ENCODE measurements at regions not wholly inside any gene's neighbourhood (a gene's known extent, or its start where the extent isn't known, plus 50 kb on each side); places are given as distances from the start of the nearest gene placed in this dataset.
"Not testable (repeated sequence)": the region's sequence is repeated elsewhere in the genome, so short reads cannot be mapped to it uniquely, and the experiment has no call there.

- Histone ChIP-seq H3K4me3 (ENCODE audit: low read length in 2 of 2) (no peak overlapping the region), H3K36me3 (ENCODE audit: control insufficient read depth in 2 of 2, insufficient read depth in 2 of 2, low read length in 2 of 2) (no peaks in the 10 kb centered on the region), H3K27ac (ENCODE audit: low read depth in 2 of 2, low read length in 2 of 2) (no peak overlapping the region), H3K9ac (ENCODE audit: low read depth in 1 of 2, low read length in 2 of 2) (no peak overlapping the region), H3K4me1 (ENCODE audit: control insufficient read depth in 2 of 2, insufficient read depth in 2 of 2, low read length in 2 of 2) (no peaks in the 10 kb centered on the region), H3K27me3 (ENCODE audit: control insufficient read depth in 2 of 2, insufficient read depth in 2 of 2, low read length in 2 of 2) (no peaks in the 10 kb centered on the region), H3K9me3 (ENCODE audit: control insufficient read depth in 2 of 2, low read length in 2 of 2) (no peaks in the 10 kb centered on the region)
These were observed 1535.4 kb upstream of the ADGRL3 start for GRCh38 chr4:59664771-59665170.

GRCh38 chr4:59666645-59667044, 1533.5 kb upstream of the ADGRL3 start:
- no peaks in the 10 kb centered on the region for H3K36me3 ChIP-seq (ENCODE audit: control insufficient read depth in 2 of 2, insufficient read depth in 2 of 2, low read length in 2 of 2)
- no peak overlapping the region for H3K27ac ChIP-seq (ENCODE audit: low read depth in 2 of 2, low read length in 2 of 2)
- H3K4me1 ChIP-seq (ENCODE audit: control insufficient read depth in 2 of 2, insufficient read depth in 2 of 2, low read length in 2 of 2), result no peaks in the 10 kb centered on the region
- no peak overlapping the region for H3K9ac ChIP-seq (ENCODE audit: low read depth in 1 of 2, low read length in 2 of 2)
- no peak overlapping the region for H3K4me3 ChIP-seq (ENCODE audit: low read length in 2 of 2)
- H3K27me3 ChIP-seq (ENCODE audit: control insufficient read depth in 2 of 2, insufficient read depth in 2 of 2, low read length in 2 of 2), result no peaks in the 10 kb centered on the region
- H3K9me3 ChIP-seq (ENCODE audit: control insufficient read depth in 2 of 2, low read length in 2 of 2), result no peaks in the 10 kb centered on the region

- no peak overlapping the region for H3K27ac ChIP-seq (ENCODE audit: low read depth in 2 of 2, low read length in 2 of 2)
- no peaks in the 10 kb centered on the region for H3K27me3 ChIP-seq (ENCODE audit: control insufficient read depth in 2 of 2, insufficient read depth in 2 of 2, low read length in 2 of 2)
- H3K36me3 ChIP-seq (ENCODE audit: control insufficient read depth in 2 of 2, insufficient read depth in 2 of 2, low read length in 2 of 2), result no peaks in the 10 kb centered on the region
- H3K9me3 ChIP-seq (ENCODE audit: control insufficient read depth in 2 of 2, low read length in 2 of 2), result no peaks in the 10 kb centered on the region
- no peak overlapping the region for H3K9ac ChIP-seq (ENCODE audit: low read depth in 1 of 2, low read length in 2 of 2)
- H3K4me1 ChIP-seq (ENCODE audit: control insufficient read depth in 2 of 2, insufficient read depth in 2 of 2, low read length in 2 of 2), result no peaks in the 10 kb centered on the region
- H3K4me3 ChIP-seq (ENCODE audit: low read length in 2 of 2), result no peak overlapping the region
These were observed 1529.1 kb upstream of the ADGRL3 start for GRCh38 chr4:59671037-59671436.

GRCh38 chr4:59676389-59676788, 1523.7 kb upstream of the ADGRL3 start:
- Histone ChIP-seq H3K4me1 (ENCODE audit: control insufficient read depth in 2 of 2, insufficient read depth in 2 of 2, low read length in 2 of 2) (no peaks in the 10 kb centered on the region), H3K9me3 (ENCODE audit: control insufficient read depth in 2 of 2, low read length in 2 of 2) (no peaks in the 10 kb centered on the region), H3K9ac (ENCODE audit: low read depth in 1 of 2, low read length in 2 of 2) (no peak overlapping the region), H3K4me3 (ENCODE audit: low read length in 2 of 2) (no peak overlapping the region), H3K27ac (ENCODE audit: low read depth in 2 of 2, low read length in 2 of 2) (no peak overlapping the region), H3K36me3 (ENCODE audit: control insufficient read depth in 2 of 2, insufficient read depth in 2 of 2, low read length in 2 of 2) (no peaks in the 10 kb centered on the region), H3K27me3 (ENCODE audit: control insufficient read depth in 2 of 2, insufficient read depth in 2 of 2, low read length in 2 of 2) (no peaks in the 10 kb centered on the region)

GRCh38 chr4:59676992-59677391, 1523.1 kb upstream of the ADGRL3 start:
- not testable (repeated sequence) for H3K27me3 ChIP-seq (ENCODE audit: control insufficient read depth in 2 of 2, insufficient read depth in 2 of 2, low read length in 2 of 2); H3K36me3 ChIP-seq (ENCODE audit: control insufficient read depth in 2 of 2, insufficient read depth in 2 of 2, low read length in 2 of 2); H3K9me3 ChIP-seq (ENCODE audit: control insufficient read depth in 2 of 2, low read length in 2 of 2); H3K9ac ChIP-seq (ENCODE audit: low read depth in 1 of 2, low read length in 2 of 2); H3K4me3 ChIP-seq (ENCODE audit: low read length in 2 of 2); H3K27ac ChIP-seq (ENCODE audit: low read depth in 2 of 2, low read length in 2 of 2); H3K4me1 ChIP-seq (ENCODE audit: control insufficient read depth in 2 of 2, insufficient read depth in 2 of 2, low read length in 2 of 2)

GRCh38 chr4:59685626-59686025, 1514.5 kb upstream of the ADGRL3 start:
- Histone ChIP-seq H3K36me3 (ENCODE audit: control insufficient read depth in 2 of 2, insufficient read depth in 2 of 2, low read length in 2 of 2) (no peaks in the 10 kb centered on the region), H3K27ac (ENCODE audit: low read depth in 2 of 2, low read length in 2 of 2) (no peak overlapping the region), H3K4me1 (ENCODE audit: control insufficient read depth in 2 of 2, insufficient read depth in 2 of 2, low read length in 2 of 2) (no peaks in the 10 kb centered on the region), H3K9ac (ENCODE audit: low read depth in 1 of 2, low read length in 2 of 2) (no peak overlapping the region), H3K27me3 (ENCODE audit: control insufficient read depth in 2 of 2, insufficient read depth in 2 of 2, low read length in 2 of 2) (no peaks in the 10 kb centered on the region), H3K4me3 (ENCODE audit: low read length in 2 of 2) (no peak overlapping the region), H3K9me3 (ENCODE audit: control insufficient read depth in 2 of 2, low read length in 2 of 2) (no peaks in the 10 kb centered on the region)

- Histone ChIP-seq H3K4me1 (ENCODE audit: control insufficient read depth in 2 of 2, insufficient read depth in 2 of 2, low read length in 2 of 2) (no peaks in the 10 kb centered on the region), H3K27me3 (ENCODE audit: control insufficient read depth in 2 of 2, insufficient read depth in 2 of 2, low read length in 2 of 2) (no peaks in the 10 kb centered on the region)
These were observed 1511.0 kb upstream of the ADGRL3 start for GRCh38 chr4:59689149-59689548.

GRCh38 chr4:59695355-59696053, 1504.6 kb upstream of the ADGRL3 start:
- Histone ChIP-seq H3K27ac (ENCODE audit: low read depth in 2 of 2, low read length in 2 of 2) (no peak overlapping the region), H3K9me3 (ENCODE audit: control insufficient read depth in 2 of 2, low read length in 2 of 2) (no peaks in the 10 kb centered on the region), H3K4me1 (ENCODE audit: control insufficient read depth in 2 of 2, insufficient read depth in 2 of 2, low read length in 2 of 2) (no peaks in the 10 kb centered on the region), H3K9ac (ENCODE audit: low read depth in 1 of 2, low read length in 2 of 2) (no peak overlapping the region), H3K4me3 (ENCODE audit: low read length in 2 of 2) (no peak overlapping the region), H3K36me3 (ENCODE audit: control insufficient read depth in 2 of 2, insufficient read depth in 2 of 2, low read length in 2 of 2) (no peaks in the 10 kb centered on the region), H3K27me3 (ENCODE audit: control insufficient read depth in 2 of 2, insufficient read depth in 2 of 2, low read length in 2 of 2) (no peaks in the 10 kb centered on the region)

More at GRCh38 chr4:59689149-59689548, 1511.0 kb upstream of the ADGRL3 start:
- Histone ChIP-seq H3K4me3 (ENCODE audit: low read length in 2 of 2) (no peak overlapping the region), H3K36me3 (ENCODE audit: control insufficient read depth in 2 of 2, insufficient read depth in 2 of 2, low read length in 2 of 2) (no peaks in the 10 kb centered on the region), H3K27ac (ENCODE audit: low read depth in 2 of 2, low read length in 2 of 2) (no peak overlapping the region), H3K9me3 (ENCODE audit: control insufficient read depth in 2 of 2, low read length in 2 of 2) (no peaks in the 10 kb centered on the region), H3K9ac (ENCODE audit: low read depth in 1 of 2, low read length in 2 of 2) (no peak overlapping the region)

GRCh38 chr4:59698041-59698440, 1502.1 kb upstream of the ADGRL3 start:
- Histone ChIP-seq H3K4me3 (ENCODE audit: low read length in 2 of 2) (no peak overlapping the region), H3K27ac (ENCODE audit: low read depth in 2 of 2, low read length in 2 of 2) (no peak overlapping the region), H3K27me3 (ENCODE audit: control insufficient read depth in 2 of 2, insufficient read depth in 2 of 2, low read length in 2 of 2) (no peaks in the 10 kb centered on the region), H3K36me3 (ENCODE audit: control insufficient read depth in 2 of 2, insufficient read depth in 2 of 2, low read length in 2 of 2) (no peaks in the 10 kb centered on the region), H3K9me3 (ENCODE audit: control insufficient read depth in 2 of 2, low read length in 2 of 2) (no peaks in the 10 kb centered on the region), H3K9ac (ENCODE audit: low read depth in 1 of 2, low read length in 2 of 2) (no peak overlapping the region), H3K4me1 (ENCODE audit: control insufficient read depth in 2 of 2, insufficient read depth in 2 of 2, low read length in 2 of 2) (no peaks in the 10 kb centered on the region)

GRCh38 chr4:59700651-59701050, 1499.5 kb upstream of the ADGRL3 start:
- H3K27me3 ChIP-seq (ENCODE audit: control insufficient read depth in 2 of 2, insufficient read depth in 2 of 2, low read length in 2 of 2), result no peaks in the 10 kb centered on the region
- H3K9ac ChIP-seq (ENCODE audit: low read depth in 1 of 2, low read length in 2 of 2), result no peak overlapping the region
- H3K4me1 ChIP-seq (ENCODE audit: control insufficient read depth in 2 of 2, insufficient read depth in 2 of 2, low read length in 2 of 2), result no peaks in the 10 kb centered on the region
- no peak overlapping the region for H3K27ac ChIP-seq (ENCODE audit: low read depth in 2 of 2, low read length in 2 of 2)
- no peaks in the 10 kb centered on the region for H3K36me3 ChIP-seq (ENCODE audit: control insufficient read depth in 2 of 2, insufficient read depth in 2 of 2, low read length in 2 of 2)
- no peak overlapping the region for H3K4me3 ChIP-seq (ENCODE audit: low read length in 2 of 2)
- no peaks in the 10 kb centered on the region for H3K9me3 ChIP-seq (ENCODE audit: control insufficient read depth in 2 of 2, low read length in 2 of 2)

GRCh38 chr4:59704616-59705015, 1495.5 kb upstream of the ADGRL3 start:
- Histone ChIP-seq H3K9me3 (ENCODE audit: control insufficient read depth in 2 of 2, low read length in 2 of 2) (no peaks in the 10 kb centered on the region), H3K27ac (ENCODE audit: low read depth in 2 of 2, low read length in 2 of 2) (no peak overlapping the region), H3K36me3 (ENCODE audit: control insufficient read depth in 2 of 2, insufficient read depth in 2 of 2, low read length in 2 of 2) (no peaks in the 10 kb centered on the region), H3K4me1 (ENCODE audit: control insufficient read depth in 2 of 2, insufficient read depth in 2 of 2, low read length in 2 of 2) (no peaks in the 10 kb centered on the region), H3K4me3 (ENCODE audit: low read length in 2 of 2) (no peak overlapping the region), H3K27me3 (ENCODE audit: control insufficient read depth in 2 of 2, insufficient read depth in 2 of 2, low read length in 2 of 2) (no peaks in the 10 kb centered on the region), H3K9ac (ENCODE audit: low read depth in 1 of 2, low read length in 2 of 2) (no peak overlapping the region)

Measured in mucosa of rectum (tissue), 2 donors.